Suprapubic skin (tissue), 4 donors: ENCODE measurements at regions not wholly inside any gene's neighbourhood (a gene's known extent, or its start where the extent isn't known, plus 50 kb on each side); places are given as distances from the start of the nearest gene placed in this dataset.

Experiments
- EP300 ChIP-seq: sonication (generic); formaldehyde crosslinking; IDR thresholded peaks from one replicate; pipeline ENCODE4 v1.6.1; 2017; ENCODE audit warnings: antibody characterized with exemption
- POLR2A ChIP-seq, 2 donors: fragments of 450-650 bp; IDR thresholded peaks; one replicate each; pipeline ENCODE4 v1.6.1; 2017; ENCODE audit warnings: antibody characterized with exemption in 2 of 2, mild to moderate bottlenecking in 2 of 2, moderate library complexity in 2 of 2
- POLR2AphosphoS5 ChIP-seq, 3 donors: sonication (generic); formaldehyde crosslinking; IDR thresholded peaks; one replicate each; pipeline ENCODE4 v1.6.1; 2017; ENCODE audit warnings: antibody characterized with exemption in 3 of 3
- TF ChIP-seq, protein P1 (sequence below), 2 donors: fragments of 200-600 bp in 1 of 2; fragments of 450-650 bp in 1 of 2; sonication (generic) in 1 of 2; IDR thresholded peaks; one replicate each; pipeline ENCODE4 v1.5.1; 2016 to 2019; ENCODE audit warnings: antibody characterized with exemption in 2 of 2, mild to moderate bottlenecking in 1 of 2, moderate library complexity in 1 of 2

DNA sequence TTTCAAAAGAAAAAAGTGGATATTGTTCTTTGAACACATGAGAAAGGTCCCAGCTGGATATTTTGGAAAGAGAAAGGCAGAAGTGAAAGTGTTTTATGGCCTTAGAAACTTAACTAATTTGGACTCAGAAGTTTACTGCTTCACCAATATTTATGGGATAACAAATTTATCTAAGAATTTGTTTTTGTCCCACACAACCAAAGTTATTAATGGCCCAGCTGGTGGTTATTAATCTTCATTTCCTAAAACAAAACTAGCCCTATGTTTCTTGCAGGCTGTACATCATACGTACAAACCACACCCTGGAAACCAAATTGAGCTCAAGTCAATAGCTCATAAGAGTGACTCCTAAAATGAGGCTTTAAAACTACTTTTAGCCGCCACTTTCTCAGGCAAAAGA is 372.9 kb upstream of the LMCD1 start:
- TF ChIP-seq, protein P1, sequence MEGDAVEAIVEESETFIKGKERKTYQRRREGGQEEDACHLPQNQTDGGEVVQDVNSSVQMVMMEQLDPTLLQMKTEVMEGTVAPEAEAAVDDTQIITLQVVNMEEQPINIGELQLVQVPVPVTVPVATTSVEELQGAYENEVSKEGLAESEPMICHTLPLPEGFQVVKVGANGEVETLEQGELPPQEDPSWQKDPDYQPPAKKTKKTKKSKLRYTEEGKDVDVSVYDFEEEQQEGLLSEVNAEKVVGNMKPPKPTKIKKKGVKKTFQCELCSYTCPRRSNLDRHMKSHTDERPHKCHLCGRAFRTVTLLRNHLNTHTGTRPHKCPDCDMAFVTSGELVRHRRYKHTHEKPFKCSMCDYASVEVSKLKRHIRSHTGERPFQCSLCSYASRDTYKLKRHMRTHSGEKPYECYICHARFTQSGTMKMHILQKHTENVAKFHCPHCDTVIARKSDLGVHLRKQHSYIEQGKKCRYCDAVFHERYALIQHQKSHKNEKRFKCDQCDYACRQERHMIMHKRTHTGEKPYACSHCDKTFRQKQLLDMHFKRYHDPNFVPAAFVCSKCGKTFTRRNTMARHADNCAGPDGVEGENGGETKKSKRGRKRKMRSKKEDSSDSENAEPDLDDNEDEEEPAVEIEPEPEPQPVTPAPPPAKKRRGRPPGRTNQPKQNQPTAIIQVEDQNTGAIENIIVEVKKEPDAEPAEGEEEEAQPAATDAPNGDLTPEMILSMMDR (IDR thresholded peaks at IDR 0.05) = no peak
- no peak for TF ChIP-seq EP300
- TF ChIP-seq POLR2AphosphoS5 (IDR thresholded peaks at IDR 0.05) = no peak
- TF ChIP-seq POLR2A (IDR thresholded peaks at IDR 0.05) = no peak
